Activated T-cell treated with anti-CD3 and anti-CD28 coated beads, Interleukin-2, amount 50 U/mL, for 24 hours (primary cell): ENCODE measurements at regions not wholly inside any gene's neighbourhood (a gene's known extent, or its start where the extent isn't known, plus 50 kb on each side); places are given as distances from the start of the nearest gene placed in this dataset.
"Not testable (repeated sequence)": the region's sequence is repeated elsewhere in the genome, so short reads cannot be mapped to it uniquely, and the experiment has no call there.

Experiments
- DNase-seq: peaks from one replicate; pipeline ENCODE4 v3.0.0-alpha.2; 2020
- H3K27ac Mint-ChIP-seq: 2 replicates; pipeline ENCODE4 v1.8.0; 2020; ENCODE audit warnings: mild to moderate bottlenecking, mixed read lengths
- H3K27me3 Mint-ChIP-seq: 2 replicates; pipeline ENCODE4 v1.8.0; 2020; ENCODE audit warnings: mixed read lengths
- H3K36me3 Mint-ChIP-seq: 2 replicates; pipeline ENCODE4 v1.8.0; 2020; ENCODE audit warnings: low read depth, mixed read lengths
- H3K4me1 Mint-ChIP-seq: 2 replicates; pipeline ENCODE4 v1.8.0; 2020; ENCODE audit warnings: low read depth, mixed read lengths
- H3K4me3 Mint-ChIP-seq: 2 replicates; pipeline ENCODE4 v1.8.0; 2020; ENCODE audit warnings: mild to moderate bottlenecking, moderate library complexity, mixed read lengths
- H3K9me3 Mint-ChIP-seq: 2 replicates; pipeline ENCODE4 v1.8.0; 2020; ENCODE audit warnings: mixed read lengths

- peaks cover 71% of the 10 kb centered on the region for H3K27me3 Mint-ChIP-seq
Measured at GRCh38 chr5:54873691-54874090, 111.7 kb downstream of the ESM1 start.

GRCh38 chr5:54872810-54873209 is 112.6 kb downstream of the ESM1 start:
- Mint-ChIP-seq H3K4me1 (peaks cover 29% of the 10 kb centered on the region), H3K4me3 (no peak overlapping the region), H3K27ac (no peak overlapping the region), H3K36me3 (no peaks in the 10 kb centered on the region), H3K27me3 (peaks cover 65% of the 10 kb centered on the region), H3K9me3 (peaks cover 4% of the 10 kb centered on the region)
- no peak for DNase-seq

More at GRCh38 chr5:54873691-54874090, 111.7 kb downstream of the ESM1 start:
- Mint-ChIP-seq H3K27ac (no peak overlapping the region), H3K36me3 (no peaks in the 10 kb centered on the region), H3K4me3 (no peak overlapping the region), H3K4me1 (peaks cover 20% of the 10 kb centered on the region), H3K9me3 (peaks cover 3% of the 10 kb centered on the region)
- DNase-seq, result no peak

DNA sequence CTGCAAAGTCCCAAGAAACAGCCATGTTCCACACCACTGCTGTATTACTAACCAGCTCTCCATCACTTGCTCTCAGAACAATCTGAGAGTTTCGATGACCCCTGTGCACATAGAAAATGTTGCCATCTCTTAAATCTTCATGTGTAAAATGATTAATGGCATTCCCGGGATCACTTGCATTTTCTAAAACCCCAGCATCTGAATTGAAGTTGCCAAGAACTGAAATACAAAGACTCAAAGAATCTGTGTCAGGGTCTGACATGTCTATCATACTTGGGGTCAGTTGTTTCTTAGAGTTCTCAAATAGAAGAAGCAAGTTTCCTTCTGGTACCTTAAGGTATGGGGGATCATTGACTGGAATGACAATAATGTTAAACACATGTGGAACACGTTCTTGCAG is 115.1 kb downstream of the ESM1 start:
- Mint-ChIP-seq H3K27me3 (peaks cover 67% of the 10 kb centered on the region), H3K4me3 (no peak overlapping the region), H3K4me1 (peaks cover 40% of the 10 kb centered on the region), H3K9me3 (peaks cover 4% of the 10 kb centered on the region), H3K36me3 (no peaks in the 10 kb centered on the region), H3K27ac (no peak overlapping the region)
- DNase-seq, result no peak

GRCh38 chr5:54869691-54870090 is 115.7 kb downstream of the ESM1 start:
- H3K9me3 Mint-ChIP-seq, result peaks cover 4% of the 10 kb centered on the region
- H3K4me3 Mint-ChIP-seq, result no peak overlapping the region
- DNase-seq, result no peak
- no peaks in the 10 kb centered on the region for H3K36me3 Mint-ChIP-seq
- H3K27ac Mint-ChIP-seq, result peak overlapping the region; percentile 97
- peaks cover 62% of the 10 kb centered on the region for H3K27me3 Mint-ChIP-seq
- peaks cover 38% of the 10 kb centered on the region for H3K4me1 Mint-ChIP-seq

GRCh38 chr5:54868511-54869483 is 116.6 kb downstream of the ESM1 start:
- peak; percentile 53 for DNase-seq
- Mint-ChIP-seq H3K36me3 (no peaks in the 10 kb centered on the region), H3K27ac (peak overlapping the region; percentile 97), H3K4me1 (peaks cover 35% of the 10 kb centered on the region), H3K4me3 (peak overlapping the region; percentile 53), H3K9me3 (peaks cover 4% of the 10 kb centered on the region), H3K27me3 (peaks cover 67% of the 10 kb centered on the region)

DNA sequence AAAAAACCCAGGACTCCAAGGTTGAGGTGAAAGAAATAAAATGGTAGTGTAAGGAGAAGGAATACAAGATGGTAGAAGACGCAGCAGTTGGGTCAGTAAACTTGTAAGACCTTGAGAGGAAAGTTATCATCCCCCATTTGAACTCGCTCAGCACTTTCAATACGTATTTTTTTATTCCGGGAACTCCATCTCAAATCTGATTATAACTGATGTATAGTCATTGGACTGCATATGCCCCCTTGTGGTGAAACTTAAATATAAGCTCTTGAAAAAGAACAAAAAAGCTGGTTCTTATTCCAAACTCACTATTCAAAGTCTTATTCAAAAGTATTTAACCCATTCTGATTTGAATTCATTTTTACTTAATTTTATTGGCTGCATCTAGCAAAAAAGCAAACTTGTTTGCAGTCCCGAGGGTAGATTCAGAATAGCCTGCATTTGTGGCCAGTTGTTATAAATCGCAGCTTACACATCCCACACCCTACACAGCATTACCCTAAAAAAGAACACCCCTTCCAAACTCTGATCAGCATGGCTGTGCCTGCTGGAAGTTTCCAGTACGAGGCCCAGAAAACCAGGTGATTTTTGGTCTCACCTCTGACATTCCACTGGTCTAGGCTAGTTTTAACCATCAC is 118.0 kb downstream of the ESM1 start:
- Mint-ChIP-seq H3K27ac (no peak overlapping the region), H3K9me3 (peaks cover 4% of the 10 kb centered on the region), H3K36me3 (no peaks in the 10 kb centered on the region), H3K27me3 (peaks cover 68% of the 10 kb centered on the region), H3K4me3 (no peak overlapping the region), H3K4me1 (peaks cover 35% of the 10 kb centered on the region)
- no peak for DNase-seq

- H3K36me3 Mint-ChIP-seq, H3K4me3 Mint-ChIP-seq, H3K9me3 Mint-ChIP-seq, DNase-seq, H3K27ac Mint-ChIP-seq: not testable (repeated sequence)
- peaks cover 38% of the 10 kb centered on the region for H3K4me1 Mint-ChIP-seq
- peaks cover 64% of the 10 kb centered on the region for H3K27me3 Mint-ChIP-seq
Measured at GRCh38 chr5:54864911-54865515, 120.4 kb downstream of the ESM1 start.

GRCh38 chr5:54862036-54862435 is 123.4 kb downstream of the ESM1 start:
- no peak overlapping the region for H3K4me3 Mint-ChIP-seq
- peaks cover 26% of the 10 kb centered on the region for H3K9me3 Mint-ChIP-seq
- peaks cover 72% of the 10 kb centered on the region for H3K27me3 Mint-ChIP-seq
- H3K27ac Mint-ChIP-seq, result no peak overlapping the region
- no peak for DNase-seq
- H3K36me3 Mint-ChIP-seq, result no peaks in the 10 kb centered on the region
- peaks cover 8% of the 10 kb centered on the region for H3K4me1 Mint-ChIP-seq

- Mint-ChIP-seq H3K27me3 (peaks cover 70% of the 10 kb centered on the region), H3K4me1 (peaks cover 5% of the 10 kb centered on the region), H3K27ac (no peak overlapping the region), H3K4me3 (no peak overlapping the region), H3K9me3 (peaks cover 27% of the 10 kb centered on the region), H3K36me3 (no peaks in the 10 kb centered on the region)
- no peak for DNase-seq
Measured at GRCh38 chr5:54861212-54861894, 124.0 kb downstream of the ESM1 start.

- Mint-ChIP-seq H3K27me3 (peaks cover 67% of the 10 kb centered on the region), H3K4me3 (no peak overlapping the region), H3K36me3 (no peaks in the 10 kb centered on the region), H3K27ac (no peak overlapping the region), H3K4me1 (peaks cover 5% of the 10 kb centered on the region), H3K9me3 (peaks cover 30% of the 10 kb centered on the region)
- DNase-seq, result no peak
Measured at GRCh38 chr5:54860321-54860720, 125.1 kb downstream of the ESM1 start.

- Mint-ChIP-seq H3K4me1 (peaks cover 5% of the 10 kb centered on the region), H3K27me3 (peaks cover 73% of the 10 kb centered on the region), H3K4me3 (no peak overlapping the region), H3K9me3 (peaks cover 30% of the 10 kb centered on the region), H3K36me3 (no peaks in the 10 kb centered on the region), H3K27ac (no peak overlapping the region)
- no peak for DNase-seq
Measured at GRCh38 chr5:54859316-54859715, 126.1 kb downstream of the ESM1 start.

GRCh38 chr5:54854883-54855581 is 130.4 kb downstream of the ESM1 start:
- H3K27me3 Mint-ChIP-seq, result peaks cover 48% of the 10 kb centered on the region
- no peaks in the 10 kb centered on the region for H3K36me3 Mint-ChIP-seq
- H3K4me3 Mint-ChIP-seq, result no peak overlapping the region
- H3K4me1 Mint-ChIP-seq, result peaks cover 1% of the 10 kb centered on the region
- H3K27ac Mint-ChIP-seq, result no peak overlapping the region
- DNase-seq, result no peak
- H3K9me3 Mint-ChIP-seq, result peaks cover 30% of the 10 kb centered on the region

DNA sequence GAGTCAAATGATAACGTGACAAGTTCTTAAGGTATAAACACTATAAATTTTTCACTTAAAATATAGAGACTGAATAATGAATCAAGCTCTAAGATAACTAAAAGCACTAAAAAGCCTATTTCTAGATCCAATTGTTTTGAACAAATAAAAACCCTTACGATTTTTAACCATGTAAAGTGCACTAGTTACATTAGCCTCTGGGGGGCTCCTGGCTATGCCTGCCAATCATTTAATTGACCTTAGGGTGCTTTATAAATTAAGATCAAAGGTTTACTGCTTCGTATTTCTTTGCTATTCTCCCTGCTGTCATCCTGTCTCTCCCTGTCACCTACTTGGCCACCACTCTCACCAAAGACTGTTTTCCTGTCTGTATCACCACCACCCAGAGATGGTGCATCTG is 133.4 kb downstream of the ESM1 start:
- H3K9me3 Mint-ChIP-seq, result peaks cover 4% of the 10 kb centered on the region
- DNase-seq, result no peak
- H3K27ac Mint-ChIP-seq, result no peak overlapping the region
- no peaks in the 10 kb centered on the region for H3K36me3 Mint-ChIP-seq
- peaks cover 1% of the 10 kb centered on the region for H3K4me1 Mint-ChIP-seq
- no peak overlapping the region for H3K4me3 Mint-ChIP-seq
- H3K27me3 Mint-ChIP-seq, result peaks cover 42% of the 10 kb centered on the region

DNA sequence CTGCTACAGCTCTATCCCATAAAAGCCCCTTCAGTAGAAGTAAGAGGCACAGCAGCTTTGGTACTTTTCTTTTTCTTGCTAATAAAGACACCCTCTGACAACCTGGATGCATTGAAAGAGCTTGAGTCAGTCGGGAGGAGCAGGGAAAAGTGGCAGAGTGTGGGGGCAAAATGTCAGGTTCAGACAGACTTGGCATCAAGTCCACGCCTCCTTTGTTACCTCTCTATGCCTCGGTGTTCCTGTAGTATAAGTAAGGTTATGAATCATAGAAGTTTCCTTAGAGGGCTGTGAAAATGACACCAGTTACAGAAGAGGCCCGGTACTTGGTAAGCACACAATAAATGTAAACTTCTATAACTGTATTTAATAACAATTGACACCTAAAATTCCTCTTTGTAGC is 133.9 kb downstream of the ESM1 start:
- H3K9me3 Mint-ChIP-seq, result peaks cover 3% of the 10 kb centered on the region
- no peak overlapping the region for H3K4me3 Mint-ChIP-seq
- no peak for DNase-seq
- H3K36me3 Mint-ChIP-seq, result no peaks in the 10 kb centered on the region
- H3K27me3 Mint-ChIP-seq, result peaks cover 40% of the 10 kb centered on the region
- H3K4me1 Mint-ChIP-seq, result peaks cover 1% of the 10 kb centered on the region
- H3K27ac Mint-ChIP-seq, result no peak overlapping the region
